Vagina (tissue), 2 donors: ENCODE measurements at regions not wholly inside any gene's neighbourhood (a gene's known extent, or its start where the extent isn't known, plus 50 kb on each side); places are given as distances from the start of the nearest gene placed in this dataset.

ENCODE experiments used
- DNase-seq, 2 donors: peaks; one replicate each; pipeline ENCODE4 v3.0.0-alpha.2; 2017; ENCODE audit errors: extremely low spot score in 2 of 2
- H3K27ac ChIP-seq: fragments of 200-600 bp; sonication (generic); one replicate; pipeline ENCODE4 v1.5.1; 2019
- H3K27me3 ChIP-seq: fragments of 200-600 bp; sonication (generic); one replicate; pipeline ENCODE4 v1.5.1; 2019
- H3K36me3 ChIP-seq, 2 donors: fragments of 200-600 bp; sonication (generic); one replicate each; pipeline ENCODE4 v1.5.1; 2017 to 2019
- H3K4me1 ChIP-seq: fragments of 200-600 bp; sonication (generic); one replicate; pipeline ENCODE4 v1.5.1; 2019
- H3K4me3 ChIP-seq, 2 donors: fragments of 200-600 bp; sonication (generic); 1 replicate in 1 of 2; 2 replicates in 1 of 2; pipeline ENCODE4 v1.5.1; 2016 to 2019
- H3K9me3 ChIP-seq: fragments of 200-600 bp; sonication (generic); one replicate; pipeline ENCODE4 v1.5.1; 2019
- CTCF ChIP-seq, 3 experiments: fragments of 450-650 bp in 2 of 3; fragments of 200-600 bp in 1 of 3; sonication (generic) in 1 of 3; IDR thresholded peaks; one replicate each; pipeline ENCODE4 v1.5.1; 2017 to 2019; ENCODE audit warnings: antibody characterized with exemption in 3 of 3, mild to moderate bottlenecking in 2 of 3, moderate library complexity in 2 of 3
- POLR2A ChIP-seq, 2 donors: fragments of 450-650 bp; IDR thresholded peaks; one replicate each; pipeline ENCODE4 v1.6.1; 2017; ENCODE audit warnings: antibody characterized with exemption in 2 of 2, mild to moderate bottlenecking in 2 of 2, moderate library complexity in 2 of 2
- POLR2AphosphoS5 ChIP-seq, 2 donors: sonication (generic); formaldehyde crosslinking; IDR thresholded peaks; one replicate each; pipeline ENCODE4 v1.9.0; 2017; ENCODE audit warnings: antibody characterized with exemption in 2 of 2, mild to moderate bottlenecking in 2 of 2, low read depth in 1 of 2; ENCODE audit not compliant: insufficient read depth in 1 of 2
- intact Hi-C: fragments of 100-400 bp; cut with DNase I; formaldehyde crosslinking; loops from one replicate; pipeline ENCODE4 v1.15.1; 2023

- Histone ChIP-seq H3K27me3 (no peaks in the 10 kb centered on the region), H3K4me3 (no peak overlapping the region), H3K27ac (no peak overlapping the region), H3K9me3 (no peaks in the 10 kb centered on the region), H3K36me3 (no peaks in the 10 kb centered on the region), H3K4me1 (no peaks in the 10 kb centered on the region)
- intact Hi-C loops: no loop called here
- DNase-seq: no peak
- TF ChIP-seq POLR2A (IDR thresholded peaks at IDR 0.05) (no peak), CTCF (IDR thresholded peaks at IDR 0.05) (peak; percentile 19 to 76 (median 49))
Observed at GRCh38 chr6:24991810-24992467, 56.2 kb upstream of the RIPOR2 start.

DNA sequence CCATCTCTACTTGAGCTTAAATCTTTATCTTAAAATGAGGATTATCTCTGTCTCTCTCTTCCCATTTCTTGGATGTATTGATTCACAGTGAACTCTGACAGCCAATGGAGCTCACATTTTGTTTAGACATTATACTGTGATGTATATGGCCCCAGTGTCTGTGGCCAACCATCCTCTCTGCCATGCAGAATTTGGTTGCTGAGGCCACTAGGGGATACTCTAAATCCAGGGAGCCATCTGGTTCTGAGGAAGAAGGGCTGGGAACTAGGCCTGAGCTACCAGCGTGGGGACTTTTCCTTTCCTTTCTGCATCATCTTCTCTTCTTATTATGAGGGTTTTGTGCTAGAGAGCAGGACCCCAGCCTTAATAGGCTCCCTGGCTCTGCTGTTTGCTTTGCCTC is 59.1 kb upstream of the RIPOR2 start:
- no peak for TF ChIP-seq POLR2AphosphoS5 (IDR thresholded peaks at IDR 0.05; ENCODE audit: insufficient read depth in 1 of 2, low read depth in 1 of 2)
- no peak for TF ChIP-seq CTCF (IDR thresholded peaks at IDR 0.05)
- no peak for TF ChIP-seq POLR2A (IDR thresholded peaks at IDR 0.05)

GRCh38 chr6:24995270-24995669 is 59.5 kb upstream of the RIPOR2 start:
- TF ChIP-seq POLR2AphosphoS5 (IDR thresholded peaks at IDR 0.05; ENCODE audit: insufficient read depth in 1 of 2, low read depth in 1 of 2) (no peak), CTCF (IDR thresholded peaks at IDR 0.05) (no peak), POLR2A (IDR thresholded peaks at IDR 0.05) (no peak)
- H3K9me3 ChIP-seq: no peaks in the 10 kb centered on the region
- no peaks in the 10 kb centered on the region for H3K27me3 ChIP-seq
- no peak overlapping the region for H3K27ac ChIP-seq
- no peaks in the 10 kb centered on the region for H3K4me1 ChIP-seq
- intact Hi-C loops: no loop called here
- no peak overlapping the region for H3K4me3 ChIP-seq
- H3K36me3 ChIP-seq: no peaks in the 10 kb centered on the region
- DNase-seq: no peak

More for the DNA sequence above, 59.1 kb upstream of the RIPOR2 start:
- Histone ChIP-seq H3K4me1 (no peaks in the 10 kb centered on the region), H3K4me3 (no peak overlapping the region), H3K36me3 (no peaks in the 10 kb centered on the region), H3K9me3 (no peaks in the 10 kb centered on the region), H3K27me3 (no peaks in the 10 kb centered on the region), H3K27ac (no peak overlapping the region)
- intact Hi-C loops: no loop called here
- no peak for DNase-seq

DNA sequence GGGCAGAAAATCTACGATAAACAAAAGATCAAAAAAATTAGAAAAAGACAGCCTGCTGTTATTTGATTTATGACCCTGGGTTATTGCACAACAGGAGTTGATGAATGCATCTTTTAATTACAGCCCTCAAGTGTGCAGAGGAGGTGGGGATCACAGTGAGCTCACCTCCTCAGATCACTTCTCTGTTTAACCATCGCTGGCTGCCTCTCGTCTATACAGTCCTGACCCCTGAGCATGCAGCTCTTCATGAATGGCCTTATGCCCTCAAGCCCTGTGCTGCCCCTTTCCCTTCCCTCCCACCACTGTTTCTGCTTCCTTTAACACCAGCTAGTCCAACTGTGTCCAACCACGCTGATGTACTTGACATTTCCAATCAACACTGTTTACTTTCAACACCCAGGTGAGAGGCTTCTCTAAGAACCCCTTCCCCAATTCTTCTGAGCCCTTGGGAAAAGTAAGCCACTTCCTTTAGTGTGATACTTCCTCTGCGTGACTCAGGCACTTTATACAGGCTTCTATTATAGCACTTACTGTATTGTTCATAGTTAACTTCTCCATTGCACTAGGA is 60.6 kb upstream of the RIPOR2 start:
- no peaks in the 10 kb centered on the region for H3K9me3 ChIP-seq
- intact Hi-C loops: no loop called here
- DNase-seq: no peak
- no peaks in the 10 kb centered on the region for H3K4me1 ChIP-seq
- no peak overlapping the region for H3K4me3 ChIP-seq
- TF ChIP-seq CTCF (IDR thresholded peaks at IDR 0.05) (no peak), POLR2A (IDR thresholded peaks at IDR 0.05) (no peak), POLR2AphosphoS5 (IDR thresholded peaks at IDR 0.05; ENCODE audit: insufficient read depth in 1 of 2, low read depth in 1 of 2) (no peak)
- no peaks in the 10 kb centered on the region for H3K27me3 ChIP-seq
- H3K27ac ChIP-seq: no peak overlapping the region
- no peaks in the 10 kb centered on the region for H3K36me3 ChIP-seq

- no peak overlapping the region for H3K4me3 ChIP-seq
- H3K4me1 ChIP-seq: peaks cover 7% of the 10 kb centered on the region
- H3K36me3 ChIP-seq: no peaks in the 10 kb centered on the region
- TF ChIP-seq POLR2A (IDR thresholded peaks at IDR 0.05): no peak
- TF ChIP-seq POLR2AphosphoS5 (IDR thresholded peaks at IDR 0.05; ENCODE audit: insufficient read depth in 1 of 2, low read depth in 1 of 2): no peak
- no peak for TF ChIP-seq CTCF (IDR thresholded peaks at IDR 0.05)
- no peak for DNase-seq
- H3K27me3 ChIP-seq: no peaks in the 10 kb centered on the region
- no peak overlapping the region for H3K27ac ChIP-seq
- H3K9me3 ChIP-seq: no peaks in the 10 kb centered on the region
- intact Hi-C loops: no loop called here
Observed at GRCh38 chr6:24997231-24997630, 61.5 kb upstream of the RIPOR2 start.
